HepG2 (cell line): ENCODE measurements at regions not wholly inside any gene's neighbourhood (a gene's known extent, or its start where the extent isn't known, plus 50 kb on each side); places are given as distances from the start of the nearest gene placed in this dataset.

Experiments used
- ATAC-seq: fragments of 200-7000 bp; cut with Tn5 transposase; 3 replicates; pipeline ENCODE4 v1.9.1; 2020; ENCODE audit warnings: mild to moderate bottlenecking, moderate library complexity
- BruUV-seq: library from RNA; stranded (reverse); fragments of 400-500 nt; replicated peaks from 2 replicates; lab custom pipeline; 2021; lab: Mats Ljungman, UMichigan
- CTCF ChIA-PET: fragments of 300-600 bp; formaldehyde crosslinking; extraction: SDS; loops from one replicate; lab custom pipeline; 2021; ENCODE audit warnings: low total read pairs, inconsistent platforms, low intra/inter-chr PET ratio; lab: Yijun Ruan, JAX
- POLR2A ChIA-PET: fragments of 350-600 bp; sonication (Branson Sonifier 250); formaldehyde crosslinking; loops from one replicate; lab custom pipeline; 2020; ENCODE audit warnings: antibody characterized with exemption, inconsistent platforms; lab: Yijun Ruan, JAX
- DNase-seq: peaks from one replicate; pipeline ENCODE4 v3.0.0-alpha.2; 2015; ENCODE audit warnings: low spot score
- FAIRE-seq: peaks from 3 replicates; lab custom pipeline; 2011; peaks lifted over from hg19 to GRCh38; lab: Jason Lieb, UNC
- H2AFZ ChIP-seq: one replicate; pipeline ENCODE4 v1.6.1; 2011; ENCODE audit warnings: low read length, inconsistent platforms
- H3K27ac ChIP-seq: fragments of 300-600 bp; 3 replicates; pipeline ENCODE4 v1.8.0; 2011; ENCODE audit warnings: mixed run types, mild to moderate bottlenecking, mixed read lengths, low read length, inconsistent platforms; ENCODE audit not compliant: insufficient read depth; ENCODE audit errors: extremely low read length
- H3K27me3 ChIP-seq, 2 experiments: fragments of 200-600 bp in 1 of 2; 2 replicates in 1 of 2; 3 replicates in 1 of 2; pipeline versions ENCODE4 v1.6.0 to v1.8.0; 2011; ENCODE audit warnings: low read length in 2 of 2, mild to moderate bottlenecking in 2 of 2, moderate library complexity in 2 of 2, inconsistent platforms in 1 of 2; ENCODE audit not compliant: insufficient read depth in 2 of 2, control insufficient read depth in 1 of 2
- H3K36me3 ChIP-seq, 2 experiments: fragments of 200-600 bp in 1 of 2; replicated peaks in 1 of 2; 2 replicates in 1 of 2; 3 replicates in 1 of 2; pipeline versions ENCODE4 v1.5.1 to v1.8.0; 2011; ENCODE audit warnings: low read length in 2 of 2, inconsistent platforms in 1 of 2; ENCODE audit not compliant: insufficient read depth in 2 of 2, control insufficient read depth in 1 of 2
- H3K4me1 ChIP-seq: 2 replicates; pipeline ENCODE4 v1.5.1; 2012; ENCODE audit warnings: low read length, inconsistent platforms; ENCODE audit not compliant: insufficient read depth
- H3K4me2 ChIP-seq: 2 replicates; pipeline ENCODE4 v1.6.0; 2011; ENCODE audit warnings: low read depth, low read length, inconsistent platforms
- H3K4me3 ChIP-seq, 3 experiments: fragments of 200-600 bp in 1 of 3; sonication (generic), shearing (Covaris generic) in 1 of 3; replicated peaks in 1 of 3; 2 replicates each; pipeline ENCODE4 v1.5.1; 2011 to 2016; ENCODE audit warnings: low read length in 3 of 3, inconsistent platforms in 2 of 3, low read depth in 2 of 3, mild to moderate bottlenecking in 2 of 3, control low read depth in 1 of 3, mixed read lengths in 1 of 3; ENCODE audit not compliant: insufficient read depth in 1 of 3
- H3K79me2 ChIP-seq: one replicate; pipeline ENCODE4 v1.6.1; 2011; ENCODE audit warnings: low read length, inconsistent platforms; ENCODE audit not compliant: insufficient read depth
- H3K9ac ChIP-seq: 2 replicates; pipeline ENCODE4 v1.6.0; 2011; ENCODE audit warnings: mild to moderate bottlenecking, low read depth, low read length, inconsistent platforms; ENCODE audit not compliant: insufficient read depth
- H3K9me3 ChIP-seq: 2 replicates; pipeline ENCODE4 v1.5.1; 2012; ENCODE audit warnings: mild to moderate bottlenecking, low read length
- H4K20me1 ChIP-seq: 2 replicates; pipeline ENCODE4 v1.6.0; 2011; ENCODE audit warnings: inconsistent platforms, mild to moderate bottlenecking, low read length, moderate library complexity; ENCODE audit not compliant: insufficient read depth
- ATRX ChIP-seq: sonication (generic); formaldehyde crosslinking; IDR thresholded peaks from 2 replicates; pipeline ENCODE4 v1.4.0; 2020; ENCODE audit warnings: missing genetic modification reagents, borderline replicate concordance
- FOXA3 ChIP-seq: IDR thresholded peaks from 2 replicates; pipeline ENCODE4 v1.6.1; 2016; ENCODE audit warnings: missing genetic modification reagents, missing compliant biosample characterization
- FOXO1 ChIP-seq: sonication (generic); formaldehyde crosslinking; IDR thresholded peaks from 2 replicates; pipeline ENCODE4 v1.4.0; 2020; ENCODE audit warnings: missing genetic modification reagents
- HMG20A ChIP-seq: IDR thresholded peaks from 2 replicates; pipeline ENCODE4 v1.6.1; 2016; ENCODE audit warnings: borderline replicate concordance
- HNF1B ChIP-seq: sonication (generic); formaldehyde crosslinking; IDR thresholded peaks from 2 replicates; pipeline ENCODE4 v1.5.1; 2020; ENCODE audit warnings: mild to moderate bottlenecking, moderate library complexity, missing genetic modification reagents
- HOMEZ ChIP-seq: IDR thresholded peaks from 2 replicates; pipeline ENCODE4 v1.6.1; 2016; ENCODE audit warnings: low read depth
- IKZF1 ChIP-seq: fragments of 450-650 bp; IDR thresholded peaks from 2 replicates; pipeline ENCODE4 v1.7.1; 2016
- NFYB ChIP-seq: sonication (generic); formaldehyde crosslinking; IDR thresholded peaks from 2 replicates; pipeline ENCODE4 v1.4.0; 2020; ENCODE audit warnings: missing genetic modification reagents
- RXRB ChIP-seq: IDR thresholded peaks from 2 replicates; pipeline ENCODE4 v1.6.1; 2016; ENCODE audit warnings: borderline replicate concordance, missing genetic modification reagents, missing compliant biosample characterization
- TRAFD1 ChIP-seq: sonication (generic); formaldehyde crosslinking; IDR thresholded peaks from 2 replicates; pipeline ENCODE4 v1.5.1; 2020; ENCODE audit warnings: missing genetic modification reagents, mild to moderate bottlenecking, borderline replicate concordance
- XRCC5 ChIP-seq: fragments of 200-400 bp; formaldehyde crosslinking; optimal IDR thresholded peaks from 2 replicates; pipeline ENCODE3; 2017; ENCODE audit warnings: mild to moderate bottlenecking, low read length
- ZMYM3 ChIP-seq: sonication (generic); formaldehyde crosslinking; IDR thresholded peaks from 2 replicates; pipeline ENCODE4 v1.5.1; 2020; ENCODE audit warnings: mild to moderate bottlenecking, missing genetic modification reagents
- ZNF503 ChIP-seq: sonication (generic); formaldehyde crosslinking; IDR thresholded peaks from 2 replicates; pipeline ENCODE4 v1.4.0; 2020; ENCODE audit warnings: missing genetic modification reagents
- ZNF546 ChIP-seq: sonication (generic); formaldehyde crosslinking; conservative IDR thresholded peaks from 2 replicates; pipeline ENCODE4 v1.8.1; 2023; ENCODE audit warnings: mild to moderate bottlenecking, missing genetic modification reagents
- ZNF776 ChIP-seq: sonication (generic); formaldehyde crosslinking; IDR thresholded peaks from 2 replicates; pipeline ENCODE4 v1.4.0; 2020; ENCODE audit warnings: mild to moderate bottlenecking, missing genetic modification reagents
- WGBS: methylation state at CpG from one replicate; pipeline ENCODE4 v1.1.6; 2017; ENCODE audit warnings: low lambda C conversion rate; 5-methylcytosine and 5-hydroxymethylcytosine counted together
- in situ Hi-C: cut with HindIII; loops from 2 replicates; pipeline ENCODE4 v1.10.0; 2017; ENCODE audit warnings: low pct_unique_long_range_greater_than_20kb; ENCODE audit not compliant: extremely low pct_ligation_motif_present
- intact Hi-C: fragments of 100-400 bp; cut with micrococcal nuclease; formaldehyde crosslinking; loops from one replicate; pipeline ENCODE4 v1.10.0; 2022; ENCODE audit not compliant: unreplicated experiment

GRCh38 chr2:116141891-116142474, 1672.5 kb upstream of the DDX18 start (continued):
- TF ChIP-seq HNF1B (CRISPR knock-in tag) = no peak

- in situ Hi-C loops = no loop called here
- no peaks in the 10 kb centered on the region for H3K4me1 ChIP-seq
- FAIRE-seq (no peak), DNase-seq (no peak), ATAC-seq (no peak)
- WGBS = 28% methylated on average over 8 of the region's 8 CpGs
- no peaks in the 10 kb centered on the region for H3K79me2 ChIP-seq
- ChIA-PET POLR2A (no interaction called here), CTCF (no interaction called here)
- H4K20me1 ChIP-seq = no peaks in the 10 kb centered on the region
- H3K27me3 ChIP-seq = no peaks in the 10 kb centered on the region
- no peak overlapping the region for H3K27ac ChIP-seq
- H2AFZ ChIP-seq = no peak overlapping the region
- no peak overlapping the region for H3K9ac ChIP-seq
- no peak overlapping the region for H3K4me3 ChIP-seq
- peaks cover 91% of the 10 kb centered on the region for H3K9me3 ChIP-seq
- intact Hi-C loops = no loop called here
- BruUV-seq = no TSS peak
- H3K4me2 ChIP-seq = no peak overlapping the region
- H3K36me3 ChIP-seq = no peaks in the 10 kb centered on the region
- TF ChIP-seq NFYB = no peak
- no peak for TF ChIP-seq ATRX (CRISPR knock-in tag)
- no peak for TF ChIP-seq RXRB (CRISPR knock-in tag)
- no peak for TF ChIP-seq ZNF546
- no peak for TF ChIP-seq FOXA3 (CRISPR knock-in tag)
- no peak for TF ChIP-seq HOMEZ
- no peak for TF ChIP-seq ZNF503 (CRISPR knock-in tag)
- TF ChIP-seq IKZF1 = no peak
- TF ChIP-seq FOXO1 (CRISPR knock-in tag) = no peak
- TF ChIP-seq TRAFD1 (CRISPR knock-in tag) = no peak
- no peak for TF ChIP-seq ZNF776 (CRISPR knock-in tag)
- no peak for TF ChIP-seq XRCC5
- no peak for TF ChIP-seq HMG20A (CRISPR knock-in tag)
- TF ChIP-seq ZMYM3 (CRISPR knock-in tag) = no peak
Observed at GRCh38 chr2:116142644-116143227, 1671.8 kb upstream of the DDX18 start.
